ENCODE measurements at regions not wholly inside any gene's neighbourhood (a gene's known extent, or its start where the extent isn't known, plus 50 kb on each side); places are given as distances from the start of the nearest gene placed in this dataset.

GRCh38 chr13:37202264-37202663 is 96.8 kb upstream of the CSNK1A1L start:
- no peak overlapping the region for H3K27ac Mint-ChIP-seq
- H3K4me3 Mint-ChIP-seq = no peak overlapping the region

GRCh38 chr13:37201081-37201480 is 95.6 kb upstream of the CSNK1A1L start:
- H3K27me3 Mint-ChIP-seq (ENCODE audit: low read depth, poor library complexity) = no peaks in the 10 kb centered on the region
- no peak overlapping the region for H3K27ac Mint-ChIP-seq
- H3K4me3 Mint-ChIP-seq = no peak overlapping the region
- no peak for TF ChIP-seq CTCF (IDR thresholded peaks at IDR 0.05)
- DNase-seq = no peak
- H3K36me3 Mint-ChIP-seq (ENCODE audit: low read depth) = no peaks in the 10 kb centered on the region
- H3K4me1 Mint-ChIP-seq = no peaks in the 10 kb centered on the region
- no peaks in the 10 kb centered on the region for H3K9me3 Mint-ChIP-seq

More at GRCh38 chr13:37202264-37202663, 96.8 kb upstream of the CSNK1A1L start:
- TF ChIP-seq CTCF (IDR thresholded peaks at IDR 0.05) = no peak
- no peaks in the 10 kb centered on the region for H3K27me3 Mint-ChIP-seq (ENCODE audit: low read depth, poor library complexity)
- H3K4me1 Mint-ChIP-seq = no peaks in the 10 kb centered on the region
- no peaks in the 10 kb centered on the region for H3K9me3 Mint-ChIP-seq
- no peak for DNase-seq
- no peaks in the 10 kb centered on the region for H3K36me3 Mint-ChIP-seq (ENCODE audit: low read depth)

- no peak overlapping the region for H3K27ac Mint-ChIP-seq
- H3K4me3 Mint-ChIP-seq = no peak overlapping the region
- TF ChIP-seq CTCF (IDR thresholded peaks at IDR 0.05) = no peak
- no peak for DNase-seq
- H3K4me1 Mint-ChIP-seq = no peaks in the 10 kb centered on the region
- H3K36me3 Mint-ChIP-seq (ENCODE audit: low read depth) = no peaks in the 10 kb centered on the region
- H3K9me3 Mint-ChIP-seq = no peaks in the 10 kb centered on the region
- H3K27me3 Mint-ChIP-seq (ENCODE audit: low read depth, poor library complexity) = no peaks in the 10 kb centered on the region
These were observed 93.2 kb upstream of the CSNK1A1L start for GRCh38 chr13:37198629-37199028.

- H3K4me3 Mint-ChIP-seq = no peak overlapping the region
- no peak for DNase-seq
- H3K9me3 Mint-ChIP-seq = no peaks in the 10 kb centered on the region
- TF ChIP-seq CTCF (IDR thresholded peaks at IDR 0.05) = no peak
- no peak overlapping the region for H3K27ac Mint-ChIP-seq
- no peaks in the 10 kb centered on the region for H3K27me3 Mint-ChIP-seq (ENCODE audit: low read depth, poor library complexity)
- no peaks in the 10 kb centered on the region for H3K4me1 Mint-ChIP-seq
- no peaks in the 10 kb centered on the region for H3K36me3 Mint-ChIP-seq (ENCODE audit: low read depth)
These were observed 90.2 kb upstream of the CSNK1A1L start for GRCh38 chr13:37195621-37196020.

GRCh38 chr13:37194428-37194861 is 89.0 kb upstream of the CSNK1A1L start:
- H3K27ac Mint-ChIP-seq = no peak overlapping the region
- no peaks in the 10 kb centered on the region for H3K9me3 Mint-ChIP-seq
- no peaks in the 10 kb centered on the region for H3K36me3 Mint-ChIP-seq (ENCODE audit: low read depth)
- no peaks in the 10 kb centered on the region for H3K4me1 Mint-ChIP-seq
- no peaks in the 10 kb centered on the region for H3K27me3 Mint-ChIP-seq (ENCODE audit: low read depth, poor library complexity)
- DNase-seq = no peak
- TF ChIP-seq CTCF (IDR thresholded peaks at IDR 0.05) = no peak
- no peak overlapping the region for H3K4me3 Mint-ChIP-seq

- H3K27ac Mint-ChIP-seq = no peak overlapping the region
- H3K4me3 Mint-ChIP-seq = no peak overlapping the region
- TF ChIP-seq CTCF (IDR thresholded peaks at IDR 0.05) = no peak
- H3K27me3 Mint-ChIP-seq (ENCODE audit: low read depth, poor library complexity) = no peaks in the 10 kb centered on the region
- H3K9me3 Mint-ChIP-seq = no peaks in the 10 kb centered on the region
- no peaks in the 10 kb centered on the region for H3K4me1 Mint-ChIP-seq
- DNase-seq = no peak
- H3K36me3 Mint-ChIP-seq (ENCODE audit: low read depth) = no peaks in the 10 kb centered on the region
These were observed 87.5 kb upstream of the CSNK1A1L start for GRCh38 chr13:37192956-37193355.
